SH-SY5Y (cell line): ENCODE measurements at regions not wholly inside any gene's neighbourhood (a gene's known extent, or its start where the extent isn't known, plus 50 kb on each side); places are given as distances from the start of the nearest gene placed in this dataset.

ENCODE experiments used
- GATA2 ChIP-seq: IDR thresholded peaks from 2 replicates; pipeline ENCODE4 v1.6.1; 2011; ENCODE audit warnings: mild to moderate bottlenecking, low read depth, low read length
- GATA3 ChIP-seq: IDR thresholded peaks from 2 replicates; pipeline ENCODE4 v1.6.1; 2011; ENCODE audit warnings: low read depth, mild to moderate bottlenecking, low read length, moderate library complexity

- no peak for TF ChIP-seq GATA2
- no peak for TF ChIP-seq GATA3
These were observed 636.1 kb downstream of the TMTC2 start for GRCh38 chr12:83322809-83323208.
